ENCODE measurements at regions not wholly inside any gene's neighbourhood (a gene's known extent, or its start where the extent isn't known, plus 50 kb on each side); places are given as distances from the start of the nearest gene placed in this dataset.
"Not testable (repeated sequence)": the region's sequence is repeated elsewhere in the genome, so short reads cannot be mapped to it uniquely, and the experiment has no call there.

- H3K9me3 Mint-ChIP-seq (ENCODE audit: low read depth); CTCF ChIA-PET; DNase-seq; H3K4me1 Mint-ChIP-seq; H3K27me3 Mint-ChIP-seq; ATAC-seq; H3K36me3 Mint-ChIP-seq; H3K27ac Mint-ChIP-seq; H3K4me3 Mint-ChIP-seq: not testable (repeated sequence)
Measured at GRCh38 chr4:73671348-73671747, 51.1 kb upstream of the RASSF6 start.

GRCh38 chr4:73673286-73673685, 53.0 kb upstream of the RASSF6 start:
- H3K4me3 Mint-ChIP-seq, result no peak overlapping the region
- no peak overlapping the region for H3K27ac Mint-ChIP-seq
- no peaks in the 10 kb centered on the region for H3K36me3 Mint-ChIP-seq
- DNase-seq (no peak), ATAC-seq (no peak)
- no peaks in the 10 kb centered on the region for H3K9me3 Mint-ChIP-seq (ENCODE audit: low read depth)
- H3K27me3 Mint-ChIP-seq, result no peaks in the 10 kb centered on the region
- H3K4me1 Mint-ChIP-seq, result no peaks in the 10 kb centered on the region
- CTCF ChIA-PET, result no interaction called here

DNA sequence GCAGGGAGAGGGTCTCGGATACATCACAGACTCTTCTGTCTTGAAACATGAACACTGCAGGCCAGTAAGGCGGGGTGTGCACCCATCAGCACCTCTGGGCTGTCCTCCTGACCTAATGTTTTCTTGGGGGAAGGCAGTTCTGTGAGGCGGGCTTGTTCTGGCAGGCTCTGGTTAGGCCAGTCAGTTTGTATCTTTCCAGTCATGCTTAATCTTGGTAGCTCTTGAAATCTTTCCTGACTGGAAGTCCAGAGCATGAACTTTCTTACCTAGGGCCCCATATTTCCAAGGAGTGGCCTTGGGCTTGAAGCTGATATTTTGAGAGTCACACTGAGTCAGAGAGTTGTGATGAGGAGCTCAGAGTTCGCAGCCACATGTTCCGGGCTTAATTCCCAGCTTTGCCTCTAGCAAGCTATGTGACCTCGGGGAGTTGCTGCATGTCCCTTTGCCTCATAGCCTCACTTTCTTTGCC, 54.2 kb upstream of the RASSF6 start:
- CTCF ChIA-PET, result no interaction called here

DNA sequence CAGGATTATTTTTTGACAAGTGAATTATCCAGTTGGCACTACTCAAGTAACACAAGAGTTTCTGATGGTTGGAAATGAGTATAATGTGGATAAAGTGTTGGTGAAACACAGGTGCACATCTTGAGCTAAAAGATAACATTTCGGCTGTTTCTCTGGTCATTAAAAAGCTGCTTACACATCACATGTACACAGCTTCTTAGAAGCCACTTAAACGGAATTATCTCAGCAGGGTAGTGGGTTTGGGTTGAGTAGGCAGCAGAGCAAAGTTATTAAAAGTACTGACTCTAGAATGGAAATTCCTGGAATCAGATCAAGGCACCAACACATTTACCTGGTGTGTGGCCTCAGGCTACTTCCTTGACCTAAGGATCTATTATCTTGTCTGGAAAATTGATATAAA, 55.4 kb upstream of the RASSF6 start:
- CTCF ChIA-PET, result no interaction called here

More for the DNA sequence above, 54.2 kb upstream of the RASSF6 start:
- Mint-ChIP-seq H3K4me1 (no peaks in the 10 kb centered on the region), H3K27ac (no peak overlapping the region), H3K4me3 (no peak overlapping the region), H3K36me3 (no peaks in the 10 kb centered on the region), H3K27me3 (no peaks in the 10 kb centered on the region), H3K9me3 (ENCODE audit: low read depth) (no peaks in the 10 kb centered on the region)
- DNase-seq (no peak), ATAC-seq (no peak)

DNA sequence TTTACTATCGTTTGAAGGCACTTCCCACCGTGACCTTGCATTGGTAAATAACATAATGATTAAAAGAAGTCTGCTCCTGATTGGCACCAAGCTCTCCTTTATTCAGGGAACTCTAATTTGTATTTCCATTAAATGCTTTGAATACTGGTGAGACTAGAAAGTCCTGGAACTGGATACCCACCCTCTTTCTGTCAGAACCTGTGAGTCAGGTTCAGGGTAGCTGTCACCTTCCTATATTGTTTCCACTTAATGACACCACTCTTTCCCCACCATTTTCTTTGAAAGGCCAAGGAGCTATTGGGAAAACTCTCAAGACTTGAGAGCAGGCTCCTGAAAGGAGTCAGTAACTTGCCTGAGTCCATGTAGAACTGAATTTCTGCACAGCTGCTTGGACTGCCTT, 55.9 kb upstream of the RASSF6 start:
- no peak for ATAC-seq
- Mint-ChIP-seq H3K36me3 (no peaks in the 10 kb centered on the region), H3K4me3 (no peak overlapping the region), H3K4me1 (no peaks in the 10 kb centered on the region), H3K27me3 (no peaks in the 10 kb centered on the region), H3K9me3 (ENCODE audit: low read depth) (no peaks in the 10 kb centered on the region), H3K27ac (no peak overlapping the region)
- CTCF ChIA-PET, result no interaction called here
- DNase-seq, result no peak

More for the DNA sequence above, 55.4 kb upstream of the RASSF6 start:
- Mint-ChIP-seq H3K27me3 (no peaks in the 10 kb centered on the region), H3K36me3 (no peaks in the 10 kb centered on the region), H3K4me1 (no peaks in the 10 kb centered on the region), H3K27ac (no peak overlapping the region), H3K9me3 (ENCODE audit: low read depth) (no peaks in the 10 kb centered on the region), H3K4me3 (no peak overlapping the region)
- no peak for DNase-seq
- no peak for ATAC-seq

DNA sequence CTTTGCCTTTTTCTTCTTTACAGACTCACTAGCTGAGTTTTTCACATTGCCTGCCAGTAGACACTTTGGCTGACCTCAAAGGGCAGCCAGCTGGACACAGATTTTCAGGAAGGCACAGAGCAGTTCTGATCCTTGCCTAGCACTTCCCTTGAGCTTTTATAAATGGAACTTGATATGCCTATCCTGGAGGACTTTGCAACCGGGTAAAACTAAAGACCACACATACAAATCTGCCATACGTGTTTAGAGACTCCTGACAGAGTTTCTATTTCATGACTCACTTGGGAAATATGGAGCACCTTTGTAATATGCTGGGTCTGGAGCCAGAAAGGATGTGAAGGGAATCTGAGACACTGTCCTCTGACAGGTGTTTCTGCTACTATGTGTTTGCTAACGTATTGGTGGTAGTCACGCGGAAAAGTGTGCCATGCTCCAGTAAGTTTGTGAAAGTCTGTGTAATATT, 56.7 kb upstream of the RASSF6 start:
- Mint-ChIP-seq H3K27me3 (no peaks in the 10 kb centered on the region), H3K4me3 (no peak overlapping the region), H3K27ac (no peak overlapping the region), H3K9me3 (ENCODE audit: low read depth) (no peaks in the 10 kb centered on the region), H3K4me1 (no peaks in the 10 kb centered on the region), H3K36me3 (no peaks in the 10 kb centered on the region)
- ATAC-seq (no peak), DNase-seq (no peak)
- CTCF ChIA-PET, result no interaction called here

GRCh38 chr4:73679836-73680235, 59.6 kb upstream of the RASSF6 start:
- Mint-ChIP-seq H3K27me3 (no peaks in the 10 kb centered on the region), H3K9me3 (ENCODE audit: low read depth) (no peaks in the 10 kb centered on the region), H3K4me3 (no peak overlapping the region), H3K27ac (no peak overlapping the region), H3K4me1 (no peaks in the 10 kb centered on the region), H3K36me3 (no peaks in the 10 kb centered on the region)
- no peak for DNase-seq
- CTCF ChIA-PET, result interaction anchor here (0.6 kb wide), 1 partner anchor 1908 kb away, joined by 3 read pairs; no protein-coding TSS in a partner anchor
- ATAC-seq, result no peak

- Mint-ChIP-seq H3K4me1 (no peaks in the 10 kb centered on the region), H3K4me3 (no peak overlapping the region), H3K36me3 (no peaks in the 10 kb centered on the region), H3K27ac (no peak overlapping the region), H3K9me3 (ENCODE audit: low read depth) (no peaks in the 10 kb centered on the region), H3K27me3 (no peaks in the 10 kb centered on the region)
- ATAC-seq (no peak), DNase-seq (no peak)
- CTCF ChIA-PET, result interaction anchor here (0.6 kb wide), 1 partner anchor 28 kb away, joined by 3 read pairs; no protein-coding TSS in a partner anchor
Measured at GRCh38 chr4:73681776-73682175, 58.6 kb upstream of the CXCL8 start.

- H3K9me3 Mint-ChIP-seq (ENCODE audit: low read depth), result no peaks in the 10 kb centered on the region
- no peaks in the 10 kb centered on the region for H3K36me3 Mint-ChIP-seq
- CTCF ChIA-PET, result interaction anchor here (0.6 kb wide), 1 partner anchor 29 kb away, joined by 3 read pairs; no protein-coding TSS in a partner anchor
- H3K27ac Mint-ChIP-seq, result no peak overlapping the region
- DNase-seq (no peak), ATAC-seq (no peak)
- H3K4me1 Mint-ChIP-seq, result no peaks in the 10 kb centered on the region
- no peak overlapping the region for H3K4me3 Mint-ChIP-seq
- no peaks in the 10 kb centered on the region for H3K27me3 Mint-ChIP-seq
Measured at GRCh38 chr4:73682508-73682907, 57.9 kb upstream of the CXCL8 start.

GRCh38 chr4:73683033-73683432, 57.3 kb upstream of the CXCL8 start:
- H3K27me3 Mint-ChIP-seq, result no peaks in the 10 kb centered on the region
- H3K9me3 Mint-ChIP-seq (ENCODE audit: low read depth), result no peaks in the 10 kb centered on the region
- CTCF ChIA-PET, result interaction anchor here (0.6 kb wide), 1 partner anchor 78 kb away, joined by 3 read pairs; no protein-coding TSS in a partner anchor
- H3K4me1 Mint-ChIP-seq, result no peaks in the 10 kb centered on the region
- H3K4me3 Mint-ChIP-seq, result no peak overlapping the region
- H3K36me3 Mint-ChIP-seq, result no peaks in the 10 kb centered on the region
- DNase-seq (no peak), ATAC-seq (no peak)
- no peak overlapping the region for H3K27ac Mint-ChIP-seq

GRCh38 chr4:73683456-73683855, 56.9 kb upstream of the CXCL8 start:
- Mint-ChIP-seq H3K4me3 (no peak overlapping the region), H3K27me3 (no peaks in the 10 kb centered on the region), H3K36me3 (no peaks in the 10 kb centered on the region), H3K27ac (no peak overlapping the region), H3K4me1 (no peaks in the 10 kb centered on the region), H3K9me3 (ENCODE audit: low read depth) (no peaks in the 10 kb centered on the region)
- DNase-seq (no peak), ATAC-seq (no peak)
- CTCF ChIA-PET, result interaction anchor here (0.6 kb wide), 1 partner anchor 77 kb away, joined by 3 read pairs; no protein-coding TSS in a partner anchor

- Mint-ChIP-seq H3K27me3 (no peaks in the 10 kb centered on the region), H3K9me3 (ENCODE audit: low read depth) (no peaks in the 10 kb centered on the region), H3K36me3 (no peaks in the 10 kb centered on the region), H3K27ac (no peak overlapping the region), H3K4me3 (no peak overlapping the region), H3K4me1 (no peaks in the 10 kb centered on the region)
- DNase-seq (no peak), ATAC-seq (no peak)
- CTCF ChIA-PET, result no interaction called here
Measured at GRCh38 chr4:73684097-73684496, 56.3 kb upstream of the CXCL8 start.

GRCh38 chr4:73685052-73685451, 55.3 kb upstream of the CXCL8 start:
- CTCF ChIA-PET, result no interaction called here
- ATAC-seq (no peak), DNase-seq (no peak)
- Mint-ChIP-seq H3K4me1 (no peaks in the 10 kb centered on the region), H3K36me3 (no peaks in the 10 kb centered on the region), H3K27ac (no peak overlapping the region), H3K27me3 (no peaks in the 10 kb centered on the region), H3K9me3 (ENCODE audit: low read depth) (no peaks in the 10 kb centered on the region), H3K4me3 (no peak overlapping the region)

GRCh38 chr4:73687421-73687820, 52.9 kb upstream of the CXCL8 start:
- no peak overlapping the region for H3K4me3 Mint-ChIP-seq
- peaks cover 2% of the 10 kb centered on the region for H3K9me3 Mint-ChIP-seq (ENCODE audit: low read depth)
- DNase-seq (no peak), ATAC-seq (no peak)
- H3K36me3 Mint-ChIP-seq, result no peaks in the 10 kb centered on the region
- no peak overlapping the region for H3K27ac Mint-ChIP-seq
- H3K27me3 Mint-ChIP-seq, result no peaks in the 10 kb centered on the region
- CTCF ChIA-PET, result no interaction called here
- H3K4me1 Mint-ChIP-seq, result no peaks in the 10 kb centered on the region
